ENCODE measurements at regions not wholly inside any gene's neighbourhood (a gene's known extent, or its start where the extent isn't known, plus 50 kb on each side); places are given as distances from the start of the nearest gene placed in this dataset.

GRCh38 chr12:111175396-111176094 is 193.3 kb downstream of the PHETA1 start:
- H3K27me3 ChIP-seq (replicated peaks; ENCODE audit: control insufficient read depth, insufficient read depth, low read length), result peaks cover 1% of the 10 kb centered on the region
- no peak for DNase-seq (ENCODE audit: extremely low read depth, insufficient read length)
- H3K36me3 ChIP-seq (ENCODE audit: control insufficient read depth, insufficient read depth, low read length), result no peaks in the 10 kb centered on the region
- no peak for TF ChIP-seq CTCF (IDR thresholded peaks at IDR 0.05; ENCODE audit: insufficient read depth, low read length, poor library complexity, severe bottlenecking)
- H3K4me3 ChIP-seq (replicated peaks; ENCODE audit: low read depth, low read length), result no peak overlapping the region

- Histone ChIP-seq H3K4me3 (replicated peaks; ENCODE audit: low read depth, low read length) (no peak overlapping the region), H3K27me3 (replicated peaks; ENCODE audit: control insufficient read depth, insufficient read depth, low read length) (peaks cover 1% of the 10 kb centered on the region), H3K36me3 (ENCODE audit: control insufficient read depth, insufficient read depth, low read length) (no peaks in the 10 kb centered on the region)
- no peak for DNase-seq (ENCODE audit: extremely low read depth, insufficient read length)
- no peak for TF ChIP-seq CTCF (IDR thresholded peaks at IDR 0.05; ENCODE audit: insufficient read depth, low read length, poor library complexity, severe bottlenecking)
Measured at GRCh38 chr12:111174961-111175345, 193.9 kb downstream of the PHETA1 start.

GRCh38 chr12:111174251-111174960 is 194.5 kb downstream of the PHETA1 start:
- DNase-seq (ENCODE audit: extremely low read depth, insufficient read length), result no peak
- no peak overlapping the region for H3K4me3 ChIP-seq (replicated peaks; ENCODE audit: low read depth, low read length)
- peaks cover 1% of the 10 kb centered on the region for H3K27me3 ChIP-seq (replicated peaks; ENCODE audit: control insufficient read depth, insufficient read depth, low read length)
- peak; percentile 38 for TF ChIP-seq CTCF (IDR thresholded peaks at IDR 0.05; ENCODE audit: insufficient read depth, low read length, poor library complexity, severe bottlenecking)
- H3K36me3 ChIP-seq (ENCODE audit: control insufficient read depth, insufficient read depth, low read length), result no peaks in the 10 kb centered on the region

- no peak for DNase-seq (ENCODE audit: extremely low read depth, insufficient read length)
- no peaks in the 10 kb centered on the region for H3K36me3 ChIP-seq (ENCODE audit: control insufficient read depth, insufficient read depth, low read length)
- H3K4me3 ChIP-seq (replicated peaks; ENCODE audit: low read depth, low read length), result no peak overlapping the region
- H3K27me3 ChIP-seq (replicated peaks; ENCODE audit: control insufficient read depth, insufficient read depth, low read length), result peaks cover 1% of the 10 kb centered on the region
- no peak for TF ChIP-seq CTCF (IDR thresholded peaks at IDR 0.05; ENCODE audit: insufficient read depth, low read length, poor library complexity, severe bottlenecking)
Measured at GRCh38 chr12:111173836-111174235, 195.1 kb downstream of the PHETA1 start.

- H3K36me3 ChIP-seq (ENCODE audit: control insufficient read depth, insufficient read depth, low read length), result no peaks in the 10 kb centered on the region
- no peak for TF ChIP-seq CTCF (IDR thresholded peaks at IDR 0.05; ENCODE audit: insufficient read depth, low read length, poor library complexity, severe bottlenecking)
- H3K27me3 ChIP-seq (replicated peaks; ENCODE audit: control insufficient read depth, insufficient read depth, low read length), result peaks cover 1% of the 10 kb centered on the region
- H3K4me3 ChIP-seq (replicated peaks; ENCODE audit: low read depth, low read length), result no peak overlapping the region
- no peak for DNase-seq (ENCODE audit: extremely low read depth, insufficient read length)
Measured at GRCh38 chr12:111173391-111173790, 195.5 kb downstream of the PHETA1 start.

Measured in GM06990 (cell line).